HEK293 (cell line): ENCODE measurements at regions not wholly inside any gene's neighbourhood (a gene's known extent, or its start where the extent isn't known, plus 50 kb on each side); places are given as distances from the start of the nearest gene placed in this dataset.

Source experiments
- CTCF ChIA-PET: fragments of 350-600 bp; formaldehyde crosslinking; extraction: SDS; loops from one replicate; lab custom pipeline; 2021; ENCODE audit warnings: antibody characterized with exemption; lab: Yijun Ruan, JAX
- POLR2A ChIA-PET: fragments of 300-600 bp; formaldehyde crosslinking; extraction: SDS; loops from one replicate; lab custom pipeline; 2020; ENCODE audit warnings: antibody characterized with exemption, inconsistent platforms; lab: Yijun Ruan, JAX
- H3K27ac ChIP-seq: fragments of 200-500 bp; sonication (Bioruptor generic); 2 replicates; pipeline ENCODE4 v1.5.1; 2014; ENCODE audit warnings: low read depth, low read length, control low read depth, inconsistent platforms; ENCODE audit errors: extremely low read depth
- H3K36me3 ChIP-seq, 2 experiments: fragments of 200-500 bp in 1 of 2; sonication (Bioruptor generic) in 1 of 2; 1 replicate in 1 of 2; 2 replicates in 1 of 2; pipeline ENCODE4 v1.5.1; 2014 to 2017; ENCODE audit warnings: inconsistent platforms in 2 of 2, low read length in 2 of 2; ENCODE audit not compliant: control insufficient read depth in 2 of 2, insufficient read depth in 1 of 2
- H3K4me1 ChIP-seq: fragments of 200-500 bp; sonication (Bioruptor generic); 2 replicates; pipeline ENCODE4 v1.5.1; 2014; ENCODE audit warnings: mild to moderate bottlenecking, low read length, inconsistent platforms; ENCODE audit not compliant: control insufficient read depth, insufficient read depth
- H3K4me3 ChIP-seq: 2 replicates; pipeline ENCODE4 v1.5.1; 2011; ENCODE audit warnings: low read depth, mild to moderate bottlenecking, control low read depth, low read length, moderate library complexity
- H3K9me3 ChIP-seq: fragments of 200-500 bp; sonication (Bioruptor generic); 2 replicates; pipeline ENCODE4 v1.5.1; 2014; ENCODE audit warnings: low read depth, low read length, inconsistent platforms; ENCODE audit not compliant: control insufficient read depth, insufficient read depth
- FEZF1 ChIP-seq: fragments of 450-650 bp; formaldehyde crosslinking; IDR thresholded peaks from 2 replicates; pipeline ENCODE4 v1.5.1; 2016; ENCODE audit warnings: missing biosample characterization, missing genetic modification characterization
- GFI1B ChIP-seq: fragments of 450-650 bp; formaldehyde crosslinking; IDR thresholded peaks from 2 replicates; pipeline ENCODE4 v1.5.1; 2016; ENCODE audit warnings: missing biosample characterization, missing genetic modification characterization
- OSR2 ChIP-seq: fragments of 450-650 bp; formaldehyde crosslinking; IDR thresholded peaks from 2 replicates; pipeline ENCODE4 v1.5.1; 2016; ENCODE audit warnings: missing biosample characterization, missing genetic modification characterization
- TCF7L2 ChIP-seq: IDR thresholded peaks from 2 replicates; pipeline ENCODE4 v1.6.1; 2011; ENCODE audit warnings: low read depth, mild to moderate bottlenecking, inconsistent platforms, low read length, moderate library complexity, borderline replicate concordance
- ZBTB20 ChIP-seq: fragments of 450-650 bp; formaldehyde crosslinking; IDR thresholded peaks from 2 replicates; pipeline ENCODE4 v1.5.1; 2016; ENCODE audit warnings: missing biosample characterization, missing genetic modification characterization
- ZNF132 ChIP-seq: fragments of 450-650 bp; formaldehyde crosslinking; IDR thresholded peaks from 2 replicates; pipeline ENCODE4 v1.5.1; 2017; ENCODE audit warnings: missing biosample characterization, missing genetic modification characterization, borderline replicate concordance
- ZNF19 ChIP-seq: fragments of 450-650 bp; formaldehyde crosslinking; IDR thresholded peaks from 2 replicates; pipeline ENCODE4; 2016; ENCODE audit warnings: missing biosample characterization, missing genetic modification characterization, low read depth
- ZNF214 ChIP-seq: fragments of 450-650 bp; formaldehyde crosslinking; IDR thresholded peaks from 2 replicates; pipeline ENCODE4 v1.5.1; 2017; ENCODE audit warnings: missing biosample characterization, mild to moderate bottlenecking, missing genetic modification characterization, borderline replicate concordance
- ZNF221 ChIP-seq: fragments of 450-650 bp; formaldehyde crosslinking; IDR thresholded peaks from 2 replicates; pipeline ENCODE4 v1.5.1; 2017; ENCODE audit warnings: missing biosample characterization, missing genetic modification characterization, borderline replicate concordance
- ZNF341 ChIP-seq: fragments of 450-650 bp; formaldehyde crosslinking; IDR thresholded peaks from 2 replicates; pipeline ENCODE4; 2016; ENCODE audit warnings: low read depth, missing biosample characterization, missing genetic modification characterization
- ZNF394 ChIP-seq: fragments of 450-650 bp; formaldehyde crosslinking; IDR thresholded peaks from 2 replicates; pipeline ENCODE4 v1.5.1; 2016; ENCODE audit warnings: missing biosample characterization, missing genetic modification characterization, mild to moderate bottlenecking, moderate library complexity, borderline replicate concordance
- ZNF510 ChIP-seq: fragments of 450-650 bp; formaldehyde crosslinking; IDR thresholded peaks from 2 replicates; pipeline ENCODE4 v1.5.1; 2018; ENCODE audit warnings: mild to moderate bottlenecking, missing genetic modification characterization, missing biosample characterization; ENCODE audit not compliant: insufficient replicate concordance
- ZNF555 ChIP-seq: fragments of 450-650 bp; formaldehyde crosslinking; conservative IDR thresholded peaks from 2 replicates; pipeline ENCODE4 v1.5.1; 2017; ENCODE audit warnings: missing biosample characterization, mild to moderate bottlenecking, missing genetic modification characterization, inconsistent platforms
- ZNF558 ChIP-seq: fragments of 450-650 bp; formaldehyde crosslinking; IDR thresholded peaks from 2 replicates; pipeline ENCODE4 v1.5.1; 2016; ENCODE audit warnings: missing biosample characterization, missing genetic modification characterization
- ZNF623 ChIP-seq: fragments of 450-650 bp; formaldehyde crosslinking; IDR thresholded peaks from 2 replicates; pipeline ENCODE4 v1.5.1; 2016; ENCODE audit warnings: missing biosample characterization, missing genetic modification characterization
- ZNF639 ChIP-seq: fragments of 450-650 bp; formaldehyde crosslinking; IDR thresholded peaks from 2 replicates; pipeline ENCODE4 v1.5.1; 2016; ENCODE audit warnings: missing biosample characterization, missing genetic modification characterization
- ZNF701 ChIP-seq: fragments of 450-650 bp; formaldehyde crosslinking; IDR thresholded peaks from 2 replicates; pipeline ENCODE4 v1.5.1; 2016; ENCODE audit warnings: missing biosample characterization, missing genetic modification characterization
- ZNF747 ChIP-seq: fragments of 450-650 bp; formaldehyde crosslinking; IDR thresholded peaks from 2 replicates; pipeline ENCODE4 v1.5.1; 2016; ENCODE audit warnings: missing biosample characterization, missing genetic modification characterization
- ZNF768 ChIP-seq: fragments of 450-650 bp; formaldehyde crosslinking; IDR thresholded peaks from 2 replicates; pipeline ENCODE4 v1.5.1; 2018; ENCODE audit warnings: missing biosample characterization, mild to moderate bottlenecking, missing genetic modification characterization
- ZNF792 ChIP-seq: fragments of 450-650 bp; formaldehyde crosslinking; IDR thresholded peaks from 2 replicates; pipeline ENCODE4 v1.5.1; 2016; ENCODE audit warnings: missing biosample characterization, missing genetic modification characterization
- TF ChIP-seq, protein P1 (sequence below): fragments of 450-650 bp; formaldehyde crosslinking; IDR thresholded peaks from 2 replicates; pipeline ENCODE4 v1.5.1; 2016; ENCODE audit warnings: missing biosample characterization, missing genetic modification characterization
- TF ChIP-seq, protein P2 (sequence below): fragments of 450-650 bp; formaldehyde crosslinking; IDR thresholded peaks from 2 replicates; pipeline ENCODE4 v1.5.1; 2017; ENCODE audit warnings: missing biosample characterization, missing genetic modification characterization
- TF ChIP-seq, protein P3 (sequence below): fragments of 450-650 bp; formaldehyde crosslinking; IDR thresholded peaks from 2 replicates; pipeline ENCODE4 v1.5.1; 2016; ENCODE audit warnings: missing biosample characterization, missing genetic modification characterization
- TF ChIP-seq, protein P4 (sequence below): fragments of 450-650 bp; formaldehyde crosslinking; IDR thresholded peaks from 2 replicates; pipeline ENCODE4 v1.5.1; 2016; ENCODE audit warnings: missing biosample characterization, missing genetic modification characterization
- TF ChIP-seq, protein P5 (sequence below): fragments of 450-650 bp; formaldehyde crosslinking; IDR thresholded peaks from 2 replicates; pipeline ENCODE4 v1.5.1; 2016; ENCODE audit warnings: missing biosample characterization, missing genetic modification characterization, borderline replicate concordance

DNA sequence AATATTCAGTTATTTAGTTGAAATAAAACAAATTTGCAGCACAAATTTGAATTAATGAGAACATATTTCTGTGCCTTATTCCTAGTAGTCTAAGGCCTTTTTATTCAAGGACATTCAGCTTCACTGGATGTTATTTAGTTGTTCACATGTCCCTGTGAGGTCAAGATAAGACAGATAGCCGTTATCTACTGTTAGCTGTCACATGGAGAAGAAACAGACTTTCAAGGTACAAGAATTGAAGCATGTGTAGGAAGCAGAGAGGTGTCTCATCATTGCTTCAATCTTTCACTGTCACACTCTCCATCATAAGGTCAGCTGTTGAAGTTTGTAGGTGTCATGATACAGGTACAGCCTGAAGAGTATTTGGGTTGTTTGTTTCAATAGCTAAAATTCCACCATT lies 112.9 kb upstream of the JAG1 start:
- Histone ChIP-seq H3K4me3 (no peak overlapping the region), H3K9me3 (no peaks in the 10 kb centered on the region), H3K27ac (no peak overlapping the region), H3K36me3 (no peaks in the 10 kb centered on the region), H3K4me1 (no peaks in the 10 kb centered on the region)
- ChIA-PET CTCF (interaction anchor here (0.9 kb wide), 1 partner anchor 176 kb away, joined by 3 read pairs; no protein-coding TSS in a partner anchor), POLR2A (interaction anchor here (0.6 kb wide), 1 partner anchor 114 kb away, joined by 4 read pairs; no protein-coding TSS in a partner anchor)
- TF ChIP-seq FEZF1 (tag by site-specific recombination) (no peak), ZNF747 (tag by site-specific recombination) (no peak), ZNF639 (no peak), ZNF792 (no peak), ZNF132 (tag by site-specific recombination) (no peak), GFI1B (tag by site-specific recombination) (no peak), ZNF19 (no peak)

GRCh38 chr20:10788055-10788454 lies 114.3 kb upstream of the JAG1 start:
- Histone ChIP-seq H3K36me3 (no peaks in the 10 kb centered on the region), H3K27ac (no peak overlapping the region), H3K4me3 (no peak overlapping the region), H3K4me1 (no peaks in the 10 kb centered on the region), H3K9me3 (no peaks in the 10 kb centered on the region)
- ChIA-PET POLR2A (no interaction called here), CTCF (no interaction called here)
- TF ChIP-seq ZNF768 (tag by site-specific recombination) (no peak), ZBTB20 (tag by site-specific recombination) (no peak), ZNF510 (tag by site-specific recombination) (no peak), ZNF623 (tag by site-specific recombination) (no peak)

DNA sequence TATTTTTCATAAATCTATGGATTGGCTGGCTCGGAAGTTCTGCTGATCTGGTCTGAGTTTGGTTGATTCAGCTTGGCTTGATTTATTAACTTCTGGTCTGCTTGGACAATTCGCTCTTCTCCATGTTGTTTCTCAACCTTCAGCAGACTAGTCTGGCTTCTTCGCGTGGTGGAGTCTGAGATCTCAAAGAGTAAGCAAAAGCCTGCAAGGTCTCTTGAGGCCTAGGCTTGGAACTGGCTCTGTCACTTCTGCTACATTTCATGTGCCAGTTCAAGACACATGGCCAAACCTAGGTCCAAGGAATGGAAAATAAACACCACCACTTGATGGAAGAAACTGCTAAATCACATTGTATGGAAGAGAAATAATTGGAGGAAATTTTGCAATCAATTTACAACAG lies 115.1 kb upstream of the JAG1 start:
- no peaks in the 10 kb centered on the region for H3K9me3 ChIP-seq
- TF ChIP-seq, protein P1, sequence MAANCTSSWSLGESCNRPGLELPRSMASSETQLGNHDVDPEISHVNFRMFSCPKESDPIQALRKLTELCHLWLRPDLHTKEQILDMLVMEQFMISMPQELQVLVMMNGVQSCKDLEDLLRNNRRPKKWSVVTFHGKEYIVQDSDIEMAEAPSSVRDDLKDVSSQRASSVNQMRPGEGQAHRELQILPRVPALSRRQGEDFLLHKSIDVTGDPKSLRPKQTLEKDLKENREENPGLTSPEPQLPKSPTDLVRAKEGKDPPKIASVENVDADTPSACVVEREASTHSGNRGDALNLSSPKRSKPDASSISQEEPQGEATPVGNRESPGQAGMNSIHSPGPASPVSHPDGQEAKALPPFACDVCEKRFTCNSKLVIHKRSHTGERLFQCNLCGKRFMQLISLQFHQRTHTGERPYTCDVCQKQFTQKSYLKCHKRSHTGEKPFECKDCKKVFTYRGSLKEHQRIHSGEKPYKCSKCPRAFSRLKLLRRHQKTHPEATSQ (tag by site-specific recombination) = no peak
- TF ChIP-seq, protein P2, sequence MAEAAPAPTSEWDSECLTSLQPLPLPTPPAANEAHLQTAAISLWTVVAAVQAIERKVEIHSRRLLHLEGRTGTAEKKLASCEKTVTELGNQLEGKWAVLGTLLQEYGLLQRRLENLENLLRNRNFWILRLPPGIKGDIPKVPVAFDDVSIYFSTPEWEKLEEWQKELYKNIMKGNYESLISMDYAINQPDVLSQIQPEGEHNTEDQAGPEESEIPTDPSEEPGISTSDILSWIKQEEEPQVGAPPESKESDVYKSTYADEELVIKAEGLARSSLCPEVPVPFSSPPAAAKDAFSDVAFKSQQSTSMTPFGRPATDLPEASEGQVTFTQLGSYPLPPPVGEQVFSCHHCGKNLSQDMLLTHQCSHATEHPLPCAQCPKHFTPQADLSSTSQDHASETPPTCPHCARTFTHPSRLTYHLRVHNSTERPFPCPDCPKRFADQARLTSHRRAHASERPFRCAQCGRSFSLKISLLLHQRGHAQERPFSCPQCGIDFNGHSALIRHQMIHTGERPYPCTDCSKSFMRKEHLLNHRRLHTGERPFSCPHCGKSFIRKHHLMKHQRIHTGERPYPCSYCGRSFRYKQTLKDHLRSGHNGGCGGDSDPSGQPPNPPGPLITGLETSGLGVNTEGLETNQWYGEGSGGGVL (tag by site-specific recombination) = no peak
- TF ChIP-seq ZNF221 (tag by site-specific recombination) (no peak), OSR2 (tag by site-specific recombination) (no peak), ZNF701 (tag by site-specific recombination) (no peak), ZNF394 (tag by site-specific recombination) (no peak), ZNF341 (no peak), ZNF558 (tag by site-specific recombination) (no peak), ZNF555 (tag by site-specific recombination) (no peak), ZNF768 (tag by site-specific recombination) (no peak), ZNF214 (tag by site-specific recombination) (no peak), TCF7L2 (no peak)
- TF ChIP-seq, protein P3, sequence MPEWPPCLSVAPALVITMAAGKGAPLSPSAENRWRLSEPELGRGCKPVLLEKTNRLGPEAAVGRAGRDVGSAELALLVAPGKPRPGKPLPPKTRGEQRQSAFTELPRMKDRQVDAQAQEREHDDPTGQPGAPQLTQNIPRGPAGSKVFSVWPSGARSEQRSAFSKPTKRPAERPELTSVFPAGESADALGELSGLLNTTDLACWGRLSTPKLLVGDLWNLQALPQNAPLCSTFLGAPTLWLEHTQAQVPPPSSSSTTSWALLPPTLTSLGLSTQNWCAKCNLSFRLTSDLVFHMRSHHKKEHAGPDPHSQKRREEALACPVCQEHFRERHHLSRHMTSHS (tag by site-specific recombination) = no peak
- TF ChIP-seq, protein P4, sequence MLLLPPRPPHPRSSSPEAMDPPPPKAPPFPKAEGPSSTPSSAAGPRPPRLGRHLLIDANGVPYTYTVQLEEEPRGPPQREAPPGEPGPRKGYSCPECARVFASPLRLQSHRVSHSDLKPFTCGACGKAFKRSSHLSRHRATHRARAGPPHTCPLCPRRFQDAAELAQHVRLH (tag by site-specific recombination) = no peak
- TF ChIP-seq, protein P5, sequence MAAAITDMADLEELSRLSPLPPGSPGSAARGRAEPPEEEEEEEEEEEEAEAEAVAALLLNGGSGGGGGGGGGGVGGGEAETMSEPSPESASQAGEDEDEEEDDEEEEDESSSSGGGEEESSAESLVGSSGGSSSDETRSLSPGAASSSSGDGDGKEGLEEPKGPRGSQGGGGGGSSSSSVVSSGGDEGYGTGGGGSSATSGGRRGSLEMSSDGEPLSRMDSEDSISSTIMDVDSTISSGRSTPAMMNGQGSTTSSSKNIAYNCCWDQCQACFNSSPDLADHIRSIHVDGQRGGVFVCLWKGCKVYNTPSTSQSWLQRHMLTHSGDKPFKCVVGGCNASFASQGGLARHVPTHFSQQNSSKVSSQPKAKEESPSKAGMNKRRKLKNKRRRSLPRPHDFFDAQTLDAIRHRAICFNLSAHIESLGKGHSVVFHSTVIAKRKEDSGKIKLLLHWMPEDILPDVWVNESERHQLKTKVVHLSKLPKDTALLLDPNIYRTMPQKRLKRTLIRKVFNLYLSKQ (tag by site-specific recombination) = no peak
- TF ChIP-seq, all 188 proteins: peak for 0
- H3K4me3 ChIP-seq = no peak overlapping the region
- H3K27ac ChIP-seq = no peak overlapping the region
- no peaks in the 10 kb centered on the region for H3K4me1 ChIP-seq
- H3K36me3 ChIP-seq = no peaks in the 10 kb centered on the region
- POLR2A ChIA-PET = no interaction called here
- CTCF ChIA-PET = no interaction called here
